Astrocyte (in vitro differentiated cells and primary cell): ENCODE measurements at regions not wholly inside any gene's neighbourhood (a gene's known extent, or its start where the extent isn't known, plus 50 kb on each side); places are given as distances from the start of the nearest gene placed in this dataset.

Experiments
- DNase-seq: peaks from one replicate; pipeline ENCODE4 v3.0.0-alpha.2; 2010; ENCODE audit warnings: low read depth
- FAIRE-seq: peaks from 2 replicates; lab custom pipeline; 2011; peaks lifted over from hg19 to GRCh38; lab: Jason Lieb, UNC
- H2AFZ ChIP-seq: 2 replicates; pipeline ENCODE4 v1.6.0; 2012; ENCODE audit warnings: low read depth, low read length, inconsistent platforms
- H3K27ac ChIP-seq: 2 replicates; pipeline ENCODE4 v1.5.1; 2011; ENCODE audit warnings: low read depth, low read length, inconsistent platforms
- H3K27me3 ChIP-seq: 2 replicates; pipeline ENCODE4 v1.6.0; 2011; ENCODE audit warnings: low read length, inconsistent platforms; ENCODE audit not compliant: insufficient read depth
- H3K36me3 ChIP-seq: 2 replicates; pipeline ENCODE4 v1.5.1; 2011; ENCODE audit warnings: low read length, inconsistent platforms; ENCODE audit not compliant: insufficient read depth
- H3K4me1 ChIP-seq: 2 replicates; pipeline ENCODE4 v1.5.1; 2011; ENCODE audit warnings: low read length, inconsistent platforms; ENCODE audit not compliant: insufficient read depth
- H3K4me2 ChIP-seq: 2 replicates; pipeline ENCODE4 v1.6.0; 2012; ENCODE audit warnings: low read length, inconsistent platforms
- H3K4me3 ChIP-seq: 2 replicates; pipeline ENCODE4 v1.5.1; 2011; ENCODE audit warnings: low read depth, mild to moderate bottlenecking, low read length, inconsistent platforms; ENCODE audit not compliant: insufficient read depth
- H3K79me2 ChIP-seq: 2 replicates; pipeline ENCODE4 v1.6.0; 2012; ENCODE audit warnings: mild to moderate bottlenecking, low read length, inconsistent platforms; ENCODE audit not compliant: insufficient read depth
- H3K9ac ChIP-seq: 2 replicates; pipeline ENCODE4 v1.6.0; 2012; ENCODE audit warnings: mild to moderate bottlenecking, low read length, inconsistent platforms
- H3K9me3 ChIP-seq: 2 replicates; pipeline ENCODE4 v1.5.1; 2012; ENCODE audit warnings: low read depth, mild to moderate bottlenecking, low read length, inconsistent platforms; ENCODE audit not compliant: insufficient read depth
- H4K20me1 ChIP-seq: 2 replicates; pipeline ENCODE4 v1.6.0; 2012; ENCODE audit warnings: low read length, inconsistent platforms; ENCODE audit not compliant: insufficient read depth
- H3K27ac Mint-ChIP-seq: one replicate; pipeline ENCODE4 v1.8.0; 2021; ENCODE audit warnings: mild to moderate bottlenecking, mixed read lengths; ENCODE audit not compliant: unreplicated experiment
- H3K27me3 Mint-ChIP-seq: one replicate; pipeline ENCODE4 v1.8.0; 2021; ENCODE audit warnings: low read depth, mixed read lengths; ENCODE audit not compliant: unreplicated experiment
- H3K36me3 Mint-ChIP-seq: one replicate; pipeline ENCODE4 v1.8.0; 2021; ENCODE audit warnings: low read depth, mixed read lengths; ENCODE audit not compliant: unreplicated experiment
- H3K4me1 Mint-ChIP-seq: one replicate; pipeline ENCODE4 v1.8.0; 2021; ENCODE audit warnings: low read depth, mixed read lengths; ENCODE audit not compliant: unreplicated experiment
- H3K4me3 Mint-ChIP-seq: one replicate; pipeline ENCODE4 v1.8.0; 2021; ENCODE audit warnings: mild to moderate bottlenecking, moderate library complexity, mixed read lengths; ENCODE audit not compliant: unreplicated experiment
- H3K9me3 Mint-ChIP-seq: one replicate; pipeline ENCODE4 v1.8.0; 2021; ENCODE audit warnings: mild to moderate bottlenecking, mixed read lengths; ENCODE audit not compliant: unreplicated experiment
- CTCF ChIP-seq: IDR thresholded peaks from 2 replicates; pipeline ENCODE4 v1.5.1; 2011; ENCODE audit warnings: low read depth, mild to moderate bottlenecking, inconsistent platforms, low read length, moderate library complexity; ENCODE audit not compliant: insufficient read depth
- EZH2 ChIP-seq: IDR thresholded peaks from 2 replicates; pipeline ENCODE4 v1.6.1; 2012; ENCODE audit warnings: mild to moderate bottlenecking, low read length, inconsistent platforms; ENCODE audit not compliant: insufficient read depth

- H3K9ac ChIP-seq, result no peak overlapping the region
- DNase-seq (no peak), FAIRE-seq (no peak)
- H3K4me1 ChIP-seq, result no peaks in the 10 kb centered on the region
- H2AFZ ChIP-seq, result no peak overlapping the region
- no peak overlapping the region for H3K27ac ChIP-seq
- no peaks in the 10 kb centered on the region for H3K9me3 ChIP-seq
- Mint-ChIP-seq H3K4me1 (no peaks in the 10 kb centered on the region), H3K36me3 (no peaks in the 10 kb centered on the region), H3K27me3 (no peaks in the 10 kb centered on the region), H3K27ac (no peak overlapping the region), H3K9me3 (peaks cover 7% of the 10 kb centered on the region), H3K4me3 (no peak overlapping the region)
- H4K20me1 ChIP-seq, result no peaks in the 10 kb centered on the region
- no peaks in the 10 kb centered on the region for H3K79me2 ChIP-seq
- no peak for TF ChIP-seq CTCF
- TF ChIP-seq EZH2, result no peak
- no peak overlapping the region for H3K4me2 ChIP-seq
- H3K36me3 ChIP-seq, result no peaks in the 10 kb centered on the region
- no peaks in the 10 kb centered on the region for H3K27me3 ChIP-seq
- H3K4me3 ChIP-seq, result no peak overlapping the region
Observed at GRCh38 chr9:90251316-90251715, 391.3 kb downstream of the DIRAS2 start.

GRCh38 chr9:90256345-90256744, 386.3 kb downstream of the DIRAS2 start:
- no peaks in the 10 kb centered on the region for H3K36me3 ChIP-seq
- DNase-seq (no peak), FAIRE-seq (no peak)
- H3K4me3 Mint-ChIP-seq, result no peak overlapping the region
- no peak overlapping the region for H3K4me3 ChIP-seq
- no peaks in the 10 kb centered on the region for H3K9me3 ChIP-seq
- no peak overlapping the region for H3K9ac ChIP-seq
- no peaks in the 10 kb centered on the region for H3K79me2 ChIP-seq
- H3K4me2 ChIP-seq, result no peak overlapping the region
- no peaks in the 10 kb centered on the region for H3K27me3 Mint-ChIP-seq
- no peak overlapping the region for H3K27ac ChIP-seq
- H3K27me3 ChIP-seq, result no peaks in the 10 kb centered on the region
- H3K36me3 Mint-ChIP-seq, result no peaks in the 10 kb centered on the region
- H2AFZ ChIP-seq, result no peak overlapping the region
- peaks cover 11% of the 10 kb centered on the region for H3K9me3 Mint-ChIP-seq
- H3K4me1 Mint-ChIP-seq, result no peaks in the 10 kb centered on the region
- H3K4me1 ChIP-seq, result no peaks in the 10 kb centered on the region
- TF ChIP-seq CTCF (no peak), EZH2 (no peak)
- no peaks in the 10 kb centered on the region for H4K20me1 ChIP-seq
- H3K27ac Mint-ChIP-seq, result no peak overlapping the region

- Histone ChIP-seq H3K4me3 (no peak overlapping the region), H3K27me3 (no peaks in the 10 kb centered on the region), H3K9ac (no peak overlapping the region), H3K4me2 (no peak overlapping the region), H3K9me3 (peaks cover 4% of the 10 kb centered on the region), H4K20me1 (no peaks in the 10 kb centered on the region), H3K79me2 (no peaks in the 10 kb centered on the region), H3K27ac (no peak overlapping the region), H3K4me1 (no peaks in the 10 kb centered on the region), H3K36me3 (no peaks in the 10 kb centered on the region), H2AFZ (no peak overlapping the region)
- Mint-ChIP-seq H3K4me1 (no peaks in the 10 kb centered on the region), H3K9me3 (peaks cover 10% of the 10 kb centered on the region), H3K27ac (no peak overlapping the region), H3K27me3 (no peaks in the 10 kb centered on the region), H3K36me3 (no peaks in the 10 kb centered on the region), H3K4me3 (no peak overlapping the region)
- no peak for DNase-seq
- no peak for TF ChIP-seq EZH2
- FAIRE-seq, result no peak
Observed at GRCh38 chr9:90259311-90260246, 383.0 kb downstream of the DIRAS2 start.
